GM18502 (cell line): ENCODE measurements at regions not wholly inside any gene's neighbourhood (a gene's known extent, or its start where the extent isn't known, plus 50 kb on each side); places are given as distances from the start of the nearest gene placed in this dataset.
A peak's percentile ranks its signal among the peaks of the same experiment; 100 is the strongest.

Experiments
- ATAC-seq: cut with Tn5 transposase; IDR thresholded peaks from one replicate; pipeline ENCODE4 v1.9.1; 2021; ENCODE audit warnings: mild to moderate bottlenecking; ENCODE audit not compliant: unreplicated experiment, poor library complexity

DNA sequence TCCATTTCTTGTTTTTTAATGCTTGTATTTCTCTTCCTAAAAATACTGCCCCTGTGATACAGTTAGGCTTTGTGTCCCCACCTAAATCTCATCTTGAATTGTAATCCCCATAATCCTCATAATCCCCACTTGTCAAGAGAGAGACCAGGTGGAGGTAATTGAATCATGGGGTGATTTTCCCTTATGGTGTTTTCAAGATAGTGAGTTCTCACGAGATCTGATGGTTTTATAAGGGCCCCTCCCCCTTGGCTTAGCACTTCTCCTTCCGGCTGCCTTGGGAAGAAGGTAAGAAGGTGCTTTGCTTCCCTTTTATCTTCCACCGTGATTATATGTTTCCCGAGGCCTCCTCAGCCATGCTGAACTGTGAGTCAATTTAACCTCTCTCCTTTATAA is 227.4 kb downstream of the MAN2A1 start:
- no peak for ATAC-seq

DNA sequence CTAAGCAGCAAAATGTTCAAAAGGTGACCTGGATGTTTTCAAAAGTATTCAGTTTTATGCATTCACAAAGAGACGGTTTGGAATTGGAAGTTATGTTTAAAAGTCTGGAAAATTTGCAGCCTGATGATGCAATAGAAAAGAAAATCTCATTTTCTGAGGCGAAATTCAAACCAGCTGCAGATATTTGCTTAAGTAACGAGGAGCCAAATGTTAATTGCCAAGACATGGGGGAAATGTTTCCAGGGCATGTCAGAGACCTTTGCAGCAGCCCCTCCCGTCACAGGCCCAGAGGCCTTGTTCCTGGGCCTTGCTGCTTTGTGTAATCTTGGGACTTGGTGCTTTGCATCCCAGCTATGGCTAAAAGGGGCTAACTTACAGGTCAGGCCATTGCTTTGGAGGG is 228.2 kb downstream of the MAN2A1 start:
- ATAC-seq = no peak

DNA sequence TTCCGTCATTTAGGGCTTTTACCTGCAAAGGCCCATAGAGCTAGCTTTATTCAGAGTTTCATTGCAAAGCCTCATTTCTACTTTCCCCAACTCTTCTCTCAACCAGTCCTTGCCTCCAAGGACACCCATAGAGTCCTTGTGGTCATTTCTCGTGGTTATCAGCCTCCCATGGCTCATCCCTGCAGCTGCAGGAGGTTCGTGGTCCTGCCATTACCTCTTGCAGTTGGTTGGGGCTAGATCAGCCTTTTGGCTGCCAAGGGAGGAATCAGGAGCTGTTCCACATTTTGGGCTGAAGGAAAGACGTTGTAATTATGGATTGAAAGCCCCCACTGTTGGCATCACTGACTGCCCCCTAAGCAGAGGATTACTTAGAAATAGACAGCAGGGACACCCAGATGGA is 231.0 kb downstream of the MAN2A1 start:
- ATAC-seq = no peak

DNA sequence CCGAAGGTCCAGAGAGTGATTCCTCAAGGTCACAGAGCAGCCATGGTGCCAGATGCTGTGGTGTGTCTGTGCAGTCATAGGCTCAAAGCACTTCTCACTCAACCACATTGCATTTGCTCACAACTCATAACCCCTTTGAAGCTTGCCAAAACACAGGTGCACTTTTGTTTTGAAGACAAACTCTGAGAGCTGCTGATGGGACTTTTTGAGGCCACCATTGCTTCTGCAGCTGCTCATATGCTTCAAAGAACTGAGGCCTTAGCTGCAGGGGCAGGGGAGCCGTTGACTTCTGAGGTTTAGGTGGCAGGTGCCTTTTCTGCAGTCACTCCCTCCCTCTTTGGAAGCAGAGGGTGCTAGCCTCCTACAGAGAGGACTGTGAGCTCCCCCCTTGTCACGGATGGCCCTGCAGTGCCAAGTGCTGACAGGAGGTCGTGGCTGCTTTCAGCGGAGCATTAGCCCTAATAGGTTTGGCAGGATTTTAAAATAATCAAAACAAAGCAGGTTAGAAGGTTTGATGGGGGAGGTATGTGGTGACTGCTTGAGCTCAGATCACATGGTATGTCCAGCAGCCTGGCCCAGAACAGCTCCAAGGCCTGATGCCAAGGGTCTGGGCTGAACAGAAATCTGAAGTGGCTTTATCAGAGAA is 232.1 kb downstream of the MAN2A1 start:
- peak; percentile 49 for ATAC-seq

DNA sequence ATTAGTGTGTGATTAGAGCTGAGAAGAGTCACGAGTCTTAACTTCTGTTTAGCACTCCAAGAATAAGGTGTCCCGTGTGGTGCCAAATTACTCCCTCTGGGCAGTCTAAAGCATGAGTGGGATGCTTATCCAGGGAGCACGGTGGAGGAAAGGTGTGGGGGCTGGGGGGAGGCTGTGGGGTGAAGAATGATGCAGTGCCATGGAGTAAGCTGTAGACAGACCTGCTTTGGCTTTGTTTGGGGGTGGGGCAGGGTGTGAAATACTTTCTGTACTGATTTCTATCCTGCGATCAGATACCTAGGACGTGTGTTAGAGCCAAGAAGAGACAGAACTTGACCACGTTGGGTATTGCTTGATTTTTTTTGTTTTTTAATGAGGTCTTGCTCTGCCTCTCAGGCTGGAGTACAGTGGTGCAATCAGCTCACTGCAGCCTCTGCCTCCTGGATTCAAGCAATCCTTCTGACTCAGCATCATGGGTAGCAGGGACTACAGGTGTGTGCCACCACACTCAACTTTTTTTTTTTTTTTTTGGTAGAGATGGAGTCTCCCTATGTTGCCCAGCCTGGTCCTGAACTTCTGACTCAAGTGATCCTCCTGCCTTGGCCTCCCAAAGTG is 232.8 kb downstream of the MAN2A1 start:
- no peak for ATAC-seq

DNA sequence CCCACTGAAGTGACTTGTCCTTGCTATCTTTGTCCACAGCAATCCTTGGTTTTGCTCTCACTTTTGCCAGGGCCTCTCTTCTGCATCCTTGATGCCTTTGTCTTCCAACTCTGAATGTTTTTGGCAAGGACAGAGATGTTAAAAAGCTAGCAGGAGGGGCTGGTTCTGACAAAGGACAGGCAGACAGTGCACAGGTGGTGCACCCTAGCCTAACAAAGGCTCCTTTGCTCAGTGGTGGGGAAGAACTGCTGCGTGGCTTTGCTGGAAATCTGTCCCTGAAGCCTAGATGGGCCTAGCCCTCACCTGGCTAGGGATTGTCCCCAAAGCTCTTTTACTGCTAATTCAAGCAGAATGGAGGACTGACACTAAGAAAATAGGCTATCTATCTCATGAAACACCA is 233.5 kb downstream of the MAN2A1 start:
- no peak for ATAC-seq

DNA sequence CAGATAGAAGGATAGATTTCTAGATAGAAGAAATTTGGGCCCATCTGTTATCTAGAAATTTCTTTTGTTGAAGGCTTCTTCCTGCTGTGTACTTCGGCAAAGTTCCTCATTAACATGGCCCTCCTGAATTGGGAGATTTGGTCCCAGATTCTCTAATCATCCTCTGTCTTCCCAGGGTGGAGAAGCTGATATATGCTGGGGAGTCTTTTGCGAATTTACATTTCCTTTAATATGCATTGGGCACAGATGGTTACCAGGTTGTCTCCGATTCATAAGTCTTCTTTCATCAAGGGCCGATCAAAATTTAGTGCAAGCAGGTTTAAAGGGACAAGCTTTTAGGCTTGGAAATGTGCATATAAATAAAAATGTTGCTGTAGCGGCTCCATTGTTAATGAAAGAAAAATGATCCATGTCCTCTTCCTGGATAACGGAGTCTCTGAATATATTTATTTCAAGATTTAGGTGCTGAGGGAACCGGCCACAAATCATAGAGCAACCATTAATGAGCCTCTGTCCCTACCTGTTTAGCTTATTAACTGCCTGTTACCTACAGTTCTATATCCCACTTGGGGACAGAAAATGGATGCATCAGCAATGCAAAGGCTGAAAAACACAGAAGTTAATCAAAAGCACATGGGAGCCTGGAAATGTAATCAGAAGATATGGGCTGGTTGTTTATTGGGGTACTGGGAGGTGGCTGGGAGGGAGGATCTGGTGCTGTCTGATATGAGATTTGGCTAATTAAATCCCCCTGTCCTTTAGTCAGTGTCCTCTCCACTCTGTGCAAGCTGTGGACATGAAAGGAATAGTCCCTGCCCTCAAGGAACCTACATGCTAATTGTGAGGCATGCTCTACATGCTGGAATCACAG is 234.7 kb downstream of the MAN2A1 start:
- no peak for ATAC-seq

DNA sequence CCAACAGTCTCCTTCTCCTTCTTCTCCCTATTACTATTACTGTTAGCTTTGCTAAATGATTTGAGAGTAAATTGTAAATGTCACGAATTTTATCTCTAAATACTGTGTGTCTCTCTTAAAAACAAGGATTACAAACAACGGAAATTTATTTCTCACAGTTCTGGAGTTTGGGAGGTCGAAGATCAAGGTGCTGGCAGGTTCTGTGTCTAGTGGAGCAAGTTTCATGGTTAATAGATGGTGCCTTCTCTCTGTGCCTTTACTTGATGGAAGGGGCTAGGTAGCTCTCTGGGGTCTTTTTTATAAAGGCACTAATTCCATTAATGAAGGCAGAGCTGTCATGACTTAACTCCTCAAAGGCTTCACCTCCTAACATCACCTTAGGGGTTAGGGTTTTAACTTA is 237.9 kb downstream of the MAN2A1 start:
- no peak for ATAC-seq

DNA sequence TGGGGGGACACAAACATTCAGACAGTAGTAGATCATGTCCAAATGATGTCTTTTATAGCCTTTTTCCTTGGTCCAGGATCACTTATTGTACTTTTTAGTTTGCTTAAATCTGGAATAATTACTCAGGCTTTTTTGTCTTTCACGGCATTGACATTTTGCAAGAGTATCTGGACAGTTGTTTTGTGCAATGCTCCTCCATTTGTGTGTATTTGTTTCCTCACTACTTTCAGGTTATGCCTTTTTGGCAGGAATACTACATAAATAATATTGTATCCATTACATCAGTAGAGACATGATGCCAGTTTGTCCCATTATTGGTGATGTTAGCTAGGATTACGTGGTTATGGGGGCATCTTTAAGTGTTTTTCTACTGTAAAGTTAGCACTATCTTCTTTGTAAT is 238.3 kb downstream of the MAN2A1 start:
- ATAC-seq = no peak

DNA sequence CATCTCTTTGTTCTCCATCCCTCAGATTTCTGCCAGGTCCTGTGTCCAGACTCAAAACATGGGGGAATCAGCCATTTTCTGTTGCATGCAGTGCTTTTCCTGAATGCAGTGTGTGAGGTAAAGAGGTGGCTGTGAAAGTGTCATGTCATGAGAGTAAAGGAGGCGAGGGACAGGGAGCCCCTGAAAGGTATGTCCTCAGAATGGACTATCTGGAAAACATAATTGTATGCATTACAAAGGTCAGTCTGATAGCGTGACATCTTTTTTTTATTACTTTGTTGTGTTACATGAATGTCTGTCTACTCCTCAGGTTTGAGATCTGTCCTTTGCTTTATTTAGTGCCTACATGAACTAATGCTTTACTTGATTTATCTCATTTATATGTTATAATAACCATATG is 239.1 kb downstream of the MAN2A1 start:
- ATAC-seq = no peak

DNA sequence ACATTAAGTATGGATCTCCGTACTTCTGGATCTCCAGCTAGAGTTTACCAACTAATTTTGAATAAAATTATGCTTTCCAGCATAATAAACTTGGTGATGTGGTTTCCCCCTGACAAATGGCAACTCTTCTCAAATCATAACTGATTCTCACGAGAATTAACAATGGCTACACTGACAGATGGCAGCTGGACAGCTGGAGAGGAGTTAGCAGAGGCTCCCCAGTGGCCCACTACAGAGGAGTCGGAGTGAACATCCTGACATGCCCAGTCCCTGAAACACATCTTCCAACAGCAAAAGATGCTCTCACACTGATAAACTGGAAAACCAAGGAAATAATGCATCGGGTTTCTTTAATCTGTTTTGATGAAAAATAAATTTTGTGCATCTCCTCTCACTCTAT is 239.6 kb downstream of the MAN2A1 start:
- no peak for ATAC-seq

DNA sequence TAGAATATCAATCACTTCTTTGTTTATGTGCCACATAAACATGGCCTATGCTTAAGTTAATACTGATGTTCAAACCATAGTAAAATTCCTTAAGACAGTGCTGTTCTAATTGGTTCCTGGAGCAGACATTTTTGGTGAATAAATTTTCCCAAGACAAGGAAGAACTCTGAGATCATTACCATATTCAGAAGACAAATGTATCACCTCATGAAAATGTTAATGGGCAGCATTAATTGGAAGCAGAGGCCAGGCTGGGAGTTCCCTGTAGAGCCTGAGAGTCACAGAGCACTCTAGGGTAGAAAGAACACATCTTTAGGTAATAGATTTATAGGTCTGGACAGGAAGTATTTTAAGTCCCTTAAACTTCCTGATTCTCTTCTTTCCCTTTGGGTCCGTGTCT is 240.2 kb downstream of the MAN2A1 start:
- no peak for ATAC-seq

DNA sequence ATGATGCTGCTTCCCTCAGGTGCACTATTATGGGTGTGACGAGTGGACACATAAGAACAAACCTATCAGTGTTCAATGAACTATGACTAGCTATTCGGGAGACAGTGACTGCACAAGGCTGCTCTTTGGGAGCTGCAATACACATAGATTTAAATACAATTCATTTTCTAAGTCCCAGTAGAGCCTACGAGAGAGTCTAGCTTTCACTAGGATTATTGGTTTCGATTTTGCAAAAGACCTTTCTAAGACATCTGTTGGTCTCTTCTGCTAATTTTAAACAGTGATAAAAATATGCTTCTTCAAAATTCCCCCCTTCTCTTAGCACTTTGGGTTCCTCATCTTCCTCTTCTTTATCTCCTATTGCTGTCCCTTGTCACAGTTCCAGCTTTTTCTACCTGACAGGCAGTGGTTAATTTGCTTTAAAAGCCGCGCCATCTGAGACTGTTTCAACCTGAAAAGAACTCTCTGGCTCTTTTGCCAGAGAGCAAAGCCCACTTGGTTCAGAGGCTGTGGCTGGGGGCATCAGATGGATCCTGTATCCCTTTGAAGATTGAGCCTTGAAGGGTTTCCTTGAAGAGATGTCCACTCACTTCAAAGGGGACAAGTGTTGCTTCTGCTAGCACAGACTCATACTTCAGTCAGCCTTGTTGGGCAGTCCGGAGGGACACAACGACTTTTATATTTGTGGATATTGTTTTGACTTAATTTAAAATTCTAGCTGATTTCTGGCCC is 241.5 kb downstream of the MAN2A1 start:
- ATAC-seq = no peak

DNA sequence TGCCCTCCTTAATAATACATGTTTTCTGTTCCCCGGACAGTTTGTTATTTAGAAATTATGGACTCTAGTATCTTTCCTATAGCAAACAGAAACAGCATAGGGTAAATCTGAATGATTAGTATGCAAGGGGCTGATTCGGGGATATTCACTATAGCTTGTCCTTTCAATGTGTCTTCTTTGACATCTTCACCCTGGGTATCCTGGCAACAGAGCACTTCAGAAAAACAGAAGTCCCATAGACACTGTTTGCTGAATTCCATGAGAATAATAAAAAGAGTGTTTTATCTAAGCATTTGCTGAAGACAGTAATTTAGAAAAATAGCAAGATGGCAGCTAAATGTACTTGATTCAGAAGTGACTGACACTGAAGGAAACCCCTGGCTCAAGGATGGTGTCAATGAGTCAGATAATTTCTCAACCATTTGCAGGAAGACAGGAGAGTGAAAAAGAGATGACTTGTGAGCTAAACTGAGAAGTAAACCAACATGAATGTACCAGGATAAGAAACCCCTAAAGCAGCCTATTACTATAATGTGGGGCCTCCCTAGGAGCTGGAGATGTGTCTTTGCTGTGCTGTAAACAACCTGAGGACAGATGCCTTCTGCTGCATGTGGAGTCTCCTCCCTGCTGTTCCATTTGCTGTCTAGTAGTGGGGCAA is 246.2 kb downstream of the MAN2A1 start:
- ATAC-seq = no peak

DNA sequence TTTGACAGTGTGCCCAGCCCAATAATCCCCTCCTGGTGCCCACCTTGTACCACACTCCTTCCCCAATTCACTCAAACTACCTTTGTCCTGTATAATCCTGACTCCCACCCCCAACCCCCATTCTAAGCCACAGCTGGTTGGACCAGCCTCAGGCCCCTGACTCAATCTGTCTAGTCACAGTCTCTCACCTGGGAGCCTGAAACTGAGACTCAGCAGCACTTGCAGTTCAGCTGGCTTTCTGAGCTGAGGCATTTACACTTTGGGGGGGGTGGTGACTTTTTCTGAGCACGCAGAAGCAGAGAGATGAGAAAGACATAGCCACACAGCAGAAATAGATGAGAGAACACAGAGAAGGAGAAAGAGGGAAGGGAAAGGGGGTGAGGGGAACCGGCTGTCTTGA is 247.3 kb downstream of the MAN2A1 start:
- peak; percentile 94 for ATAC-seq

DNA sequence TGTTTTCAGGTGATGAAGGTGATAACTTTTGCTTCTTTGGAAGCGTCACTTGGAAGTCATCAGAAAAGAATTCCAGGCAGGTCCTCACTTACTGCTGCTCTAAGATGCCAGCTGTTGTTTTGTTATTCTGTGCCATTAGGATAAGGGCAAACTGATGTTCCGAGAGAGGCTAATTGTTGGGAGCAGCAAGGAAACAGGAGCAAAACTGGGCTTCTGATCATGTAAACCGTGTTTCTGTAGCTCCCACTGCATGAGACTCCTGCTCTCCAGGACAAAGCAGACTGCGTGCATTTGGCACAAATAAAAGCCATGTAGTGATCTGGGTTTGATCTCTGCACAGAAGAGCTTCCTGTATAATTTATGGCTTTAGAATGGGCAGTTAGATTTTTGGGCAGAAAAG is 248.2 kb downstream of the MAN2A1 start:
- no peak for ATAC-seq

DNA sequence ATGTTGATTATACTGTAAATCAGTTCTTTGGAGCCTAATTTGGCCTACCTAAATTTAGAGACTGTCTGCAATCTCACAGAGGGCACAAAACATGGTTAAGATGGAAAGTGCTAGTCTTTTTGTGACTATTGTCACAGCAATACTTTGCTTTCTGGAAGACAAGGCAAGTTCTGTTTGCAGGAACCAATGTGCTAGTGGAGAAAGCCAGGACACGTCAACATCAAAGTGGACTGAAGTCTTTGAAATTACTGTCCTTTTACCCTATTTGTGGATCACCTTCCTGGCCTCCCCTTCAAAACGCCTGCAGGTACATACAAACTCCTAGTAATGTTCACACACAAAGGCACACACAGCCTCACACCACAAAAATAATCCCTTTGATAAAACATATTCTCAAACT is 248.7 kb downstream of the MAN2A1 start:
- ATAC-seq = no peak

DNA sequence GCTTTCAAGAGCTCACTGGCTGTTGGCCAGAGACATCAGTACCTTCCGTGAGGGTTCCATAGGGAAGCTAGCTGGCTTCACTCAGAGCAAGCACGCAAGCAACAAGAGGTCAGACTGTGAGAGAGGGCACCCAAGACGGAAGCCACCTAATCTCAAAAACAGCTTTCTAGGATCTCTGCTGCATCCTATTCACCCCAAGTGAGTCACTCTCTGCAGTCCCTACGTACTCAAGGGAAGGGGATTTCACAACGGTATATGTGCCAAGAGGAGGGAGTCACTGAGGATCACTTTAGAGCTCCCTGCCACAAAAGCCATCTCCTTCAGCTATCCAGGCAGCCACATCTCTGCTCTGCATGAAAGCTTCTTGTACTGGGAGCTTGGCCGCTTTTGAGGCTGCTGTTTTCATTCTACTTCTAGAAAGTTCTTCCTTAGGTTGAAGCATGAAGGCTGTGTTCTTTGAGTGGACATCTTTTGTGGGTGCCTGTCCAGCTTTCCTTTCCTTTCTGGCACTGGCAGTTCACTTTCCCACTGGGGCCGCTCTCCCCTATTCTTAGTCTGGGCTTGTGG is 249.5 kb downstream of the MAN2A1 start:
- ATAC-seq = no peak

DNA sequence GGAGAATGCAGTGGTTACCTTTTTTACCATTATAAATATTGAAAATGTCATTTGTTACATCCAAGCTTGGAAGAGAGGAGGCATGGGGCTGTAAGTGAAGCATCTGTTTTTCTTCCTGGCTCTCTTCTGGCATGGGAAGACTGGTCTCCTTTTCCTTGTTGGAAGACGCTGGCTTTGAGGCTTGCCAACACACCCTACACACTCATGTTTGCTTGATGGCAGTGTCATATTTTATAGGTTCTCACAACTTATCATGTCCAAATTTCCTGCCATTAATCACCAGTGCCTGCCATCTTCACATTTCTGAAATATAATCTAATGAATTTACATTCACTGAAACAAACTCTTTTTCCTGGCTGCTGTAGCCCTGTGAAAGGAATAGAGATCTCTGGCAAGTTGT is 252.9 kb downstream of the MAN2A1 start:
- ATAC-seq = no peak

DNA sequence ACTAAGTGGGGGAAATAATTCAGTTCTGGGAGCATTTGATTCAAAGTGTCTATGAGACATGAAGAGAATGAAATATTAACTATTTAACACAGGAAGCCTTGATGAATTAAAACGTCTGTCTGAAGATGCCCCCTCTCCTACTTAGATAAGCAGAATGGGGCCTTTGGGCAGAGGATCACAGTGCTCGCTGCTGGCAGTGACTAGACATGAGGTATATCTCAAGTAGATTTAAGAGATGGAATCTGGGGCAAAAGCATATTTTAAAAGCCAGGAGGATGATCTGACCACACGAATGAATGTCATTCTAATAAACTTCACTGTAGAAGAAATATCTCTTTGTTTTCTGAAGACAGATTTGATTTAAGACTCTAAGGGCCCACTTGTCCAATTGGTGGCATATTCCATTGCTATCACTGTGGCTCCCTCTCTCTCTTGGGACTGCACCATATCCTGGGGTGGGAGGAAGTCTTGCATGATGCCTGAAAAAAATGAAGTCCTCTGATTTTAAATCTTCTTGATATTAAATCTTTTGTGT is 254.0 kb downstream of the MAN2A1 start:
- ATAC-seq = no peak
